A673 (cell line): ENCODE measurements at regions not wholly inside any gene's neighbourhood (a gene's known extent, or its start where the extent isn't known, plus 50 kb on each side); places are given as distances from the start of the nearest gene placed in this dataset.

Experiments used
- CTCF ChIP-seq: fragments of 300-800, 200-600 bp; sonication (generic); conservative IDR thresholded peaks from 2 replicates; pipeline ENCODE4 v1.5.1; 2017; ENCODE audit warnings: low read depth, mild to moderate bottlenecking, antibody characterized with exemption, low read length, moderate library complexity, mixed read lengths
- EZH2 ChIP-seq: fragments of 200-600 bp; sonication (generic); IDR thresholded peaks from 2 replicates; pipeline ENCODE4 v1.6.1; 2017; ENCODE audit warnings: borderline replicate concordance, low read depth, mild to moderate bottlenecking, mixed read lengths, antibody characterized with exemption, low read length; ENCODE audit not compliant: poor library complexity, severe bottlenecking

GRCh38 chr1:29811247-29811646 lies 574.9 kb downstream of the PTPRU start:
- no peak for TF ChIP-seq EZH2
- no peak for TF ChIP-seq CTCF
